WERI-Rb-1 (cell line): ENCODE measurements at regions not wholly inside any gene's neighbourhood (a gene's known extent, or its start where the extent isn't known, plus 50 kb on each side); places are given as distances from the start of the nearest gene placed in this dataset.
A peak's percentile ranks its signal among the peaks of the same experiment; 100 is the strongest.

Experiments
- DNase-seq: peaks from one replicate; pipeline ENCODE4 v3.0.0-alpha.2; 2020
- H3K27ac ChIP-seq: fragments of 250-450 bp; sonication (Bioruptor Pico); 2 replicates; pipeline ENCODE4 v1.5.1; 2020; ENCODE audit warnings: mild to moderate bottlenecking, moderate library complexity
- H3K27me3 ChIP-seq: fragments of 250-450 bp; sonication (Bioruptor Pico); 2 replicates; pipeline ENCODE4 v1.5.1; 2021; ENCODE audit warnings: mild to moderate bottlenecking, low read depth, moderate library complexity; ENCODE audit not compliant: insufficient read depth, severe bottlenecking
- H3K36me3 ChIP-seq: fragments of 250-450 bp; sonication (Bioruptor Pico); 2 replicates; pipeline ENCODE4 v1.5.1; 2020; ENCODE audit warnings: mild to moderate bottlenecking, moderate library complexity
- H3K4me3 ChIP-seq: 2 replicates; pipeline ENCODE4 v1.5.1; 2011; ENCODE audit warnings: low read depth, mild to moderate bottlenecking, control low read depth, low read length
- H3K9me3 ChIP-seq: fragments of 250-450 bp; sonication (Bioruptor Pico); 2 replicates; pipeline ENCODE4 v1.5.1; 2021; ENCODE audit warnings: mild to moderate bottlenecking, moderate library complexity; ENCODE audit not compliant: severe bottlenecking
- TF ChIP-seq, protein P1 (sequence below): IDR thresholded peaks from 2 replicates; pipeline ENCODE4 v1.5.1; 2011; ENCODE audit warnings: low read depth, mild to moderate bottlenecking, control low read depth, inconsistent platforms, low read length

GRCh38 chr4:158065603-158066002 lies 107.2 kb downstream of the GASK1B start:
- H3K4me3 ChIP-seq: no peak overlapping the region
- no peaks in the 10 kb centered on the region for H3K9me3 ChIP-seq
- no peaks in the 10 kb centered on the region for H3K27me3 ChIP-seq
- TF ChIP-seq, protein P1, sequence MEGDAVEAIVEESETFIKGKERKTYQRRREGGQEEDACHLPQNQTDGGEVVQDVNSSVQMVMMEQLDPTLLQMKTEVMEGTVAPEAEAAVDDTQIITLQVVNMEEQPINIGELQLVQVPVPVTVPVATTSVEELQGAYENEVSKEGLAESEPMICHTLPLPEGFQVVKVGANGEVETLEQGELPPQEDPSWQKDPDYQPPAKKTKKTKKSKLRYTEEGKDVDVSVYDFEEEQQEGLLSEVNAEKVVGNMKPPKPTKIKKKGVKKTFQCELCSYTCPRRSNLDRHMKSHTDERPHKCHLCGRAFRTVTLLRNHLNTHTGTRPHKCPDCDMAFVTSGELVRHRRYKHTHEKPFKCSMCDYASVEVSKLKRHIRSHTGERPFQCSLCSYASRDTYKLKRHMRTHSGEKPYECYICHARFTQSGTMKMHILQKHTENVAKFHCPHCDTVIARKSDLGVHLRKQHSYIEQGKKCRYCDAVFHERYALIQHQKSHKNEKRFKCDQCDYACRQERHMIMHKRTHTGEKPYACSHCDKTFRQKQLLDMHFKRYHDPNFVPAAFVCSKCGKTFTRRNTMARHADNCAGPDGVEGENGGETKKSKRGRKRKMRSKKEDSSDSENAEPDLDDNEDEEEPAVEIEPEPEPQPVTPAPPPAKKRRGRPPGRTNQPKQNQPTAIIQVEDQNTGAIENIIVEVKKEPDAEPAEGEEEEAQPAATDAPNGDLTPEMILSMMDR: no peak
- no peak for DNase-seq
- H3K27ac ChIP-seq: no peak overlapping the region
- H3K36me3 ChIP-seq: no peaks in the 10 kb centered on the region

DNA sequence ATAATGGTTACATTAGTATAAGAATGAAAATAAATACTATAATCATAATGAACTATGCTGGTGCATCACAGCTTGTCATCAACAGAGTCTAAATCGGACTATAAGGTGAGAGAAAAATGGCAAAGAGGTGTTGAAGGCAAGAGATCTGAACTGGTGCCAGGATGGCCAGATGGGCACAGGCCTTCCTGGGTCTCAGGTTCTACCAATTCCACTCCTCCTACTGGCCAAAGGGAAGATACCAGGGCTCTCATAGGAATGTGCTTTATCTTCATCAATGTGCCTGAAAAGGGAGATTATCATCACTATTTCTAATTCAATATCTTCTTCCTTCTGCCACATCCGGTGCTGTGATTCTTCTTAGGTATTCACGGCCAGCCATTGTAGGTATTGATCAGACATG lies 107.6 kb downstream of the GASK1B start:
- no peak for DNase-seq
- no peaks in the 10 kb centered on the region for H3K36me3 ChIP-seq
- no peaks in the 10 kb centered on the region for H3K9me3 ChIP-seq
- no peak overlapping the region for H3K4me3 ChIP-seq
- H3K27ac ChIP-seq: no peak overlapping the region
- H3K27me3 ChIP-seq: no peaks in the 10 kb centered on the region
- TF ChIP-seq, protein P1: peak; percentile 25; the same call in 1 of the 2 replicates

- no peaks in the 10 kb centered on the region for H3K36me3 ChIP-seq
- no peaks in the 10 kb centered on the region for H3K27me3 ChIP-seq
- no peak overlapping the region for H3K27ac ChIP-seq
- no peak for DNase-seq
- TF ChIP-seq, protein P1: no peak
- no peaks in the 10 kb centered on the region for H3K9me3 ChIP-seq
- H3K4me3 ChIP-seq: no peak overlapping the region
Measured at GRCh38 chr4:158056689-158057245, 116.1 kb downstream of the GASK1B start.

DNA sequence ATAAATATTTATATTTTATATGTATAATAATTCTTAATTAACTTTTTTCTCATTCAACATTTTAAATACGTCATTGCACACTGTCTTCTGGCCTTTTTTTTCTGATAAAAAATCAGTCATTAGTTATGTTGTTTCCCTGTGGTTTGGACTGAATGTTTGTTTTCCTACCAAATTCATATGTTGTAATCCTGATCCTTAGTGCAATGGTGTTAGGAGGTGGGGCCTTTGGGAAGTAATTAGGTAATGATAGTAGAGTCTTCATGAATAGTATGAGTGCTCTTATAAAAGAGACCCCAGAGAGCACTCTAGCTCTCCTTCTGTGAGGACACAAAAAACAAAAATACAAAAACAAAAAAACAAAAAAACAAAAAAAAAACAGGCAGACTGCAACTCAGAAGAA lies 117.2 kb downstream of the GASK1B start:
- DNase-seq: no peak
- Histone ChIP-seq H3K27ac (no peak overlapping the region), H3K36me3 (no peaks in the 10 kb centered on the region), H3K27me3 (no peaks in the 10 kb centered on the region), H3K9me3 (no peaks in the 10 kb centered on the region), H3K4me3 (no peak overlapping the region)
- TF ChIP-seq, protein P1: no peak

DNA sequence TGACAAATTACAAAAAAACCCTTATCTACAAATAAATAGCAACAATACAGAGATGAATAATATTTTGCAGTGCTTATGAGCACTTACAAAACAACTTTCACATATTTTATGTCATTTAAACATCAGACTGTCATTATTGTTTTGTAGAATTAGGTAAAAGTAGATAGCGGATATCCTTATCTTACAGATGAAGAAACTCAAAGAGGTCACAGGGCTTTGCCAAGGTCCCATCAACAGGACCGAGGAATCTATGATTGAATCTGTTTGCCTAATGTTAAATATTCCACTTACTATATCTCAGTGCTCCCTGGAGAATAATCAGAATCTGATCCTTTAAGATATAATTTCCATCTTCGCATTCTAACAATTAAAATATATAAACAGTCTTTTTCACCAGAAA lies 119.0 kb downstream of the GASK1B start:
- H3K27me3 ChIP-seq: no peaks in the 10 kb centered on the region
- no peak overlapping the region for H3K27ac ChIP-seq
- no peak for DNase-seq
- no peak overlapping the region for H3K4me3 ChIP-seq
- TF ChIP-seq, protein P1: no peak
- no peaks in the 10 kb centered on the region for H3K9me3 ChIP-seq
- no peaks in the 10 kb centered on the region for H3K36me3 ChIP-seq

GRCh38 chr4:158053086-158053485 lies 119.7 kb downstream of the GASK1B start:
- Histone ChIP-seq H3K27ac (no peak overlapping the region), H3K27me3 (no peaks in the 10 kb centered on the region), H3K36me3 (no peaks in the 10 kb centered on the region), H3K4me3 (no peak overlapping the region), H3K9me3 (no peaks in the 10 kb centered on the region)
- TF ChIP-seq, protein P1: no peak
- no peak for DNase-seq
